ENCODE measurements at regions not wholly inside any gene's neighbourhood (a gene's known extent, or its start where the extent isn't known, plus 50 kb on each side); places are given as distances from the start of the nearest gene placed in this dataset.

- WGBS: 61% methylated on average over 24 of the region's 24 CpGs
- no peaks in the 10 kb centered on the region for H3K9me3 ChIP-seq (ENCODE audit: control insufficient read depth in 4 of 4, low read length in 3 of 4)
- TF ChIP-seq FOXA1 (IDR thresholded peaks at IDR 0.05): no peak
- no peak for TF ChIP-seq FOXA2 (IDR thresholded peaks at IDR 0.05)
- no peak for TF ChIP-seq HNF4A (conservative IDR thresholded peaks at IDR 0.05)
- TF ChIP-seq CTCF (IDR thresholded peaks at IDR 0.05; ENCODE audit: low read depth, low read length, missing input control): no peak
- TF ChIP-seq REST (IDR thresholded peaks at IDR 0.05): no peak
- no peak for TF ChIP-seq ZBTB33 (IDR thresholded peaks at IDR 0.05)
- TF ChIP-seq RXRA (IDR thresholded peaks at IDR 0.05): no peak
- no peak for TF ChIP-seq YY1 (IDR thresholded peaks at IDR 0.05)
- no peak for TF ChIP-seq RAD21 (IDR thresholded peaks at IDR 0.05)
- no peak for TF ChIP-seq EGR1 (IDR thresholded peaks at IDR 0.05; ENCODE audit: low read depth in 2 of 2)
- TF ChIP-seq HNF4G (IDR thresholded peaks at IDR 0.05): no peak
- TF ChIP-seq SP1 (IDR thresholded peaks at IDR 0.05): no peak
- no peaks in the 10 kb centered on the region for H3K4me1 ChIP-seq (ENCODE audit: control insufficient read depth in 4 of 4, insufficient read depth in 4 of 4, low read length in 3 of 4)
- H3K27me3 ChIP-seq (ENCODE audit: control insufficient read depth in 4 of 4, insufficient read depth in 4 of 4, low read length in 3 of 4): peaks cover 0 to 9% (median 3%) of the 10 kb centered on the region in 4 donors
- no peak overlapping the region for H3K9ac ChIP-seq (ENCODE audit: low read depth in 1 of 2, low read length in 2 of 2)
- no peak for DNase-seq (ENCODE audit: low spot score)
- no peaks in the 10 kb centered on the region for H3K36me3 ChIP-seq (ENCODE audit: control insufficient read depth in 4 of 4, insufficient read depth in 3 of 4, low read depth in 1 of 4, low read length in 3 of 4)
- H3K27ac ChIP-seq (ENCODE audit: low read depth in 1 of 2, low read length in 2 of 2): no peak overlapping the region
- H3K4me3 ChIP-seq (ENCODE audit: low read depth in 1 of 3, low read length in 3 of 3): no peak overlapping the region
These were observed 176.7 kb upstream of the NCAM1 start for GRCh38 chr11:112784323-112785073.

- whole genome bisulfite sequencing: 60% methylated on average over 7 of the region's 7 CpGs
- Histone ChIP-seq H3K4me1 (ENCODE audit: control insufficient read depth in 4 of 4, insufficient read depth in 4 of 4, low read length in 3 of 4) (no peaks in the 10 kb centered on the region), H3K9me3 (ENCODE audit: control insufficient read depth in 4 of 4, low read length in 3 of 4) (no peaks in the 10 kb centered on the region), H3K9ac (ENCODE audit: low read depth in 1 of 2, low read length in 2 of 2) (no peak overlapping the region), H3K36me3 (ENCODE audit: control insufficient read depth in 4 of 4, insufficient read depth in 3 of 4, low read depth in 1 of 4, low read length in 3 of 4) (no peaks in the 10 kb centered on the region), H3K27ac (ENCODE audit: low read depth in 1 of 2, low read length in 2 of 2) (no peak overlapping the region), H3K4me3 (ENCODE audit: low read depth in 1 of 3, low read length in 3 of 3) (no peak overlapping the region), H3K27me3 (ENCODE audit: control insufficient read depth in 4 of 4, insufficient read depth in 4 of 4, low read length in 3 of 4) (peaks cover 0 to 9% (median 3%) of the 10 kb centered on the region in 4 donors)
- no peak for DNase-seq (ENCODE audit: low spot score)
- no peak for TF ChIP-seq MAX (IDR thresholded peaks at IDR 0.05)
- no peak for TF ChIP-seq NR2F2 (IDR thresholded peaks at IDR 0.05)
- TF ChIP-seq FOXA1 (IDR thresholded peaks at IDR 0.05): no peak
- no peak for TF ChIP-seq EGR1 (IDR thresholded peaks at IDR 0.05; ENCODE audit: low read depth in 2 of 2)
- TF ChIP-seq HNF4A (conservative IDR thresholded peaks at IDR 0.05): no peak
- no peak for TF ChIP-seq CTCF (IDR thresholded peaks at IDR 0.05; ENCODE audit: low read depth, low read length, missing input control)
- no peak for TF ChIP-seq ZBTB33 (IDR thresholded peaks at IDR 0.05)
- TF ChIP-seq TAF1 (conservative IDR thresholded peaks at IDR 0.05): no peak
- no peak for TF ChIP-seq SP1 (IDR thresholded peaks at IDR 0.05)
- TF ChIP-seq FOXA2 (IDR thresholded peaks at IDR 0.05): no peak
- TF ChIP-seq YY1 (IDR thresholded peaks at IDR 0.05): no peak
- TF ChIP-seq ATF3 (IDR thresholded peaks at IDR 0.05): no peak
- TF ChIP-seq GABPA (IDR thresholded peaks at IDR 0.05 in 1 of 2, conservative IDR thresholded peaks at IDR 0.05 in 1 of 2): no peak
- TF ChIP-seq RAD21 (IDR thresholded peaks at IDR 0.05): no peak
- TF ChIP-seq HNF4G (IDR thresholded peaks at IDR 0.05): no peak
- TF ChIP-seq RXRA (IDR thresholded peaks at IDR 0.05): no peak
- TF ChIP-seq JUND (IDR thresholded peaks at IDR 0.05): no peak
These were observed 176.1 kb upstream of the NCAM1 start for GRCh38 chr11:112785149-112785548.

Data from liver (tissue), 8 donors.